Stimulated activated CD8-positive, alpha-beta memory T cell treated with anti-CD3 and anti-CD28 coated beads, Interleukin-2, amount 100 ng/mL, for 48 hours (primary cell): ENCODE measurements at regions not wholly inside any gene's neighbourhood (a gene's known extent, or its start where the extent isn't known, plus 50 kb on each side); places are given as distances from the start of the nearest gene placed in this dataset.
A peak's percentile ranks its signal among the peaks of the same experiment; 100 is the strongest.
"Not testable (repeated sequence)": the region's sequence is repeated elsewhere in the genome, so short reads cannot be mapped to it uniquely, and the experiment has no call there.

Experiments used
- DNase-seq, 2 donors: peaks; one replicate each; pipeline ENCODE4 v3.0.0-alpha.2; 2020; ENCODE audit warnings: low read depth in 2 of 2

DNA sequence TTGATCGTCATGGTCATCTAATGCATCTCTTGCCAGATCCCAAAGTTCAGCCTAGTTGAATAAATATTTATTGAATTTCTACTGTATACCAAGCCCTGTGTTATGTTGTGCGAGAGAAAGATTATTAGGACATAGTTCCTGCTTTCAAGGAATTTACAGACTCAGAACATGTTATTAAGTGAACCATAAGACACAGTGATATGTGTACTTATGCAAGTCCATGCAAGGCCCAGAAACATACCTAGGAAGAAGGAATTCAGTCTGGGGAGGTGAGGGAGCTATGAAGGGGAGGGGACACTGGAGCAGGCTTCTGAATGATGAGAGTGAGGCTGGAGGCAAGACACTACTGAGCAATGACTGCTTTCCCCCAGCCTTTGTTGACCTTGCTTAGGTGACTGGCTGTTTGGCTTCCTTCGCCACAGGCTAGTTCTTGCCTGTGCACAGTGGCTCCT, 81.4 kb downstream of the ACAA2 start:
- DNase-seq: no peak

DNA sequence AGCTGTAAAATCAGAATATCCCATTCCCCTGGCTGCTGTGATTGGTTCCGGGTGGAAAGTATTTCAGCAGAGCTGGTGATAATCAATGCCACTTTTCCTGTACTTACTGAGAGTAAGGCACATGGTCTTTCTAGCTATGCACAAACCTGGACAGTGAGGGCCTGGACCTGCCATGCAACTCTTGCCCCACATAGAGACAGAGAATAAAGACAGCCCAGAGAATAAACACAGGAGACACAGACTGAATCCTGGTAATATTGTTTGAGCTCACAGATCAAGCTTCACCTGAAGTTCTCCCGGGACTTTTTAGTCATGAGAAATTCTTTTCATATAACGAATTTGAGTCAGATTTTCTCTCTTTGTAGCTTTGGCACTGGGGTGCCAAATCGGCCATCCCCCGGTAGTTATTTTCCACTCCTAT, 81.9 kb downstream of the ACAA2 start:
- DNase-seq: no peak

- no peak for DNase-seq
These were observed 82.4 kb downstream of the ACAA2 start for GRCh38 chr18:49730951-49731391.

GRCh38 chr18:49728542-49728941, 84.8 kb downstream of the ACAA2 start:
- DNase-seq: peak; percentile 17 to 43

GRCh38 chr18:49727816-49728215, 85.5 kb downstream of the ACAA2 start:
- DNase-seq: no peak

DNA sequence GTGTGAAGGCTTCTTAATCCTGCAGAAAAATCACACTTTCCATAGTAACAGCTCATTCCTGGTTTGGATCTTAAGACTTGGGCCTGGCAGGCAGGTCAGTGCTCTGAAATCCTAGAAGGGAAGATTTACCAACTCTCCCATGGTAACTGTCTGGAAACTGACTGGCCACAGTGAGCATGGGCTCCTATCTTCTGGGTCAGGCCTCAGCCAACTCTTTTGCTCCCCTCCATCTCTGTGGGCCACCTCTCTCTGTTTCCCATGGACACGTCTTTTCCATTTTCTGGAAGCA, 86.7 kb downstream of the ACAA2 start:
- no peak for DNase-seq

- DNase-seq: no peak
These were observed 87.3 kb downstream of the ACAA2 start for GRCh38 chr18:49725809-49726674.

- DNase-seq: peak in 1 of 2 donors; percentile 20
These were observed 89.6 kb downstream of the ACAA2 start for GRCh38 chr18:49723648-49724180.

DNA sequence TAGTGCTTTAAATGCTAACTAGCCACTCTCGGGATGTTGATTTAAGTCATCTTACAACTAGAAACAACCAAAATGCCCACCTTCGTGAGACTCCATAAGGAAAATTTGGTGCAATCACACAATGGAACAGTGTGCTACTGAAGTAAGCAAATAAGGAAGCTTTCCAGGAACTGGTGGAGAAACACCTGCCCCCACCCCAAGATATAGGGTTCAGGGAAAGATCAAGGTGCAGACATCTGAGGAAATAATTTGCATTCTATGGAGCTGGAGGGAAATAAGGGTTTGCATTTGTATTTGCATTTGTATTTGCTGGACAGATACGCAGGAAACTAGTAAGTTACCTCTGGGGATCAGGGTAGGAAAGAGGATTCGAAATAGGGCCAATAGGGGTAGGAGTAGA, 90.9 kb downstream of the ACAA2 start:
- no peak for DNase-seq

DNA sequence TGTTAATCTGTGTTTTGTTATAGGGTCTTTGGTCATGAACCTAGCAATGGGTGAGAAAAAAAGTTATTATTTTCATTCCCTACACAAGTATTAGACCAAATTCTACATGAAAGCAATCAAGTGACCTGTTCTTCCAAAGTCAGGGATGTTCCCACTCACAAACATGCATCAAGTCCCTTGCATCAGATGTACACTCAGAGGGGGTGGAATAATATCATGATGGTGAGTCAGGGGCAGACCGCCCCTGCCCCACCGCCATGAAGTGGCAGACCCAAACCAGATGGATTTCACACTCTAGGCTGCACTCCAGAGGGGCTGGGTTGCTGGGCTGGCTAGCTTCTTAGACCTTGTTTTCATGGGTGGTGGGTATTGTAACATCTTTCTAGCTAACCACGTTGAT, 91.4 kb downstream of the ACAA2 start:
- DNase-seq: no peak

DNA sequence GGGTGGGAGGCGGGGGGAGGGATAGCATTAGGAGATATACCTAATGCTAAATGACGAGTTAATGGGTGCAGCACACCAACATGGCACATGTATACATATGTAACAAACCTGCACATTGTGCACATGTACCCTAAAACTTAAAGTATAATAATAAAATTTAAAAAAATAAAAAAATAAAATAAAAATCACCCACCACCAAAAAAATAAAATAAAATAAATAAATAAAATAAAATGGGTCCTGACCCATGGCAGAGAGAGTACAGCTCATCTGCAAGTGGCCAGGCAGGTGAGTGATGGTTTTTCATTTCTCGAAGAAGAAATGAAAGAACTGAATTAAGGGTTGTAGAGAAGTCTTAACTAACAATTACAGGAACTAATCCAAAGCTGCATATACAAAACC, 92.4 kb downstream of the ACAA2 start:
- DNase-seq: not testable (repeated sequence)

DNA sequence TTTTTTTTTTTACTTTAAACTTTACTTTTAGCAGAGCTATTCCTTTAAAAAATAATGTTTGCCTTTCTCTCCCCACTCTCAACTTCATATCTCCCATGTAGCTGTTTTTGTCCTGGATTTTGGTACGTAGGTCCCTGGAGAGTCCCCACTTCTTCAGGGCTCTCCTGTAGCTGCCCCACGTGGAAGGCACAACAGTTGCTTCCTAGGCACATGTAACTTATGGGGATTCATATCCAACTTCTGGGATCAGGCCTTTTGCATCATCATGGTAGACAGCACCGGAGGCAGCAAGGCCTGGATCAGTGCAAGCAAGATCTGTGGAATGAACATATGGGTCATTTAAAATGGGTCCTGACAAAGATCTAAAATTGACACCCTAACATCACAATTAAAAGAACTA, 95.7 kb downstream of the ACAA2 start:
- DNase-seq: no peak

GRCh38 chr18:49716035-49716434, 97.3 kb downstream of the ACAA2 start:
- no peak for DNase-seq

GRCh38 chr18:49709347-49709690, 104.0 kb downstream of the ACAA2 start:
- DNase-seq: no peak

GRCh38 chr18:49708662-49709346, 104.5 kb downstream of the ACAA2 start:
- DNase-seq: no peak

DNA sequence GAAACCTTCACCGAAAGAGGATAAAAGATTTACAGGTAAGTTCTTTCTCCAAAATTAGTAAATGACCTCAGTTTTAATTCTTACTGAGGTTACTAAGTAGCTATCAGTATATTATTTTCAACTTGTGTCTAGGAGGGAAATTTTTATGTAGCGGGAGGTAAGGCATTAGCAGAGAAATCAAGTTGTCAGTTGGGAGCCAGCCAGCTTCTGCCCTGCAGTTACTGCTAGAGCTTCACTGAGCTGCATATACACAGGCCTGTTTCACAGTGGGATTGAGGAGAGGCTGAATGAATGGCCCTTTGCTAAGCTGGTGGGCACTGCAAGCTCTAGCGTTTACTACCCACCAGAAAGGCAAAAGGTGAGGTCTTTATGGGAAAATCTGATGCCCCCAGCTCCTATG, 105.7 kb downstream of the ACAA2 start:
- DNase-seq: no peak

DNA sequence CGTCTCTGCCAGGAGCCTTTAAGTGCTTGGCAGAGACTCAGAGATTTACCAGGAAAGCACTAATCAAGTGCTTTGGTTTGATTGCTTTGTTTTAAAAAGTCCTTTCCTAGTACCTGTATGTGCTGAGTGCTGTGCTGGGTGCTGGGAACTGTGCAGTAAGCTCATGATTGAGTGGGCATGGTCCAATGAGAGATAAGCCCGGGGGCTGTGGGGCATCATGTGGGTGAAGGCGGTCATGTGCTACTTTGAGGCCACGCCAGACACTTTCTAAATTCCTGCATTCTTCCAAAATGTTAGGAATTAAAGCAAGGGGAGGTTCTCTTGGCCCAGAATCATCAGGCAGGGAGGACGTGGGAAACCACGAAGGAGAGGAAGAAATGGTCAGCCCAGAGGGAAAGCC, 109.0 kb downstream of the ACAA2 start:
- no peak for DNase-seq

GRCh38 chr18:49701190-49701589, 112.1 kb downstream of the ACAA2 start:
- no peak for DNase-seq

DNA sequence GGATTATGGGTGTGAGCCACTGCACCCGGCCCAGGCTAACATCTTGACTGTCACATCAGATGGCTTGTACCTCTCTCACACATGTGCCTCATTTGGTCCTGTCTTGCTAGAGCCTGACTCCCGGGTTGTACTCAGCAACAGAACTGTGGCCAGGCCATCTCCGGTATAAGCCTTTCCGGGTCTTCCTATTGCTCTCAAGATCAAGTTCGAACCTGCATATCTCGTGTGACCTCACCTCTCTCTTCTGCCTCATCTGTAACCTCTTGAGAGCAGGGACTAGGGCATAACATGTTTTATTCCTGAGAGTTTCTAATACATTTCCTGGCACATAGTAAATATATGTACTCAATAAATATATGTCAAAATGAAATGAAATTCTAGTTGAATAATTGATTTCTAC, 114.0 kb downstream of the ACAA2 start:
- no peak for DNase-seq

- DNase-seq: no peak
These were observed 114.8 kb downstream of the ACAA2 start for GRCh38 chr18:49698525-49699025.

DNA sequence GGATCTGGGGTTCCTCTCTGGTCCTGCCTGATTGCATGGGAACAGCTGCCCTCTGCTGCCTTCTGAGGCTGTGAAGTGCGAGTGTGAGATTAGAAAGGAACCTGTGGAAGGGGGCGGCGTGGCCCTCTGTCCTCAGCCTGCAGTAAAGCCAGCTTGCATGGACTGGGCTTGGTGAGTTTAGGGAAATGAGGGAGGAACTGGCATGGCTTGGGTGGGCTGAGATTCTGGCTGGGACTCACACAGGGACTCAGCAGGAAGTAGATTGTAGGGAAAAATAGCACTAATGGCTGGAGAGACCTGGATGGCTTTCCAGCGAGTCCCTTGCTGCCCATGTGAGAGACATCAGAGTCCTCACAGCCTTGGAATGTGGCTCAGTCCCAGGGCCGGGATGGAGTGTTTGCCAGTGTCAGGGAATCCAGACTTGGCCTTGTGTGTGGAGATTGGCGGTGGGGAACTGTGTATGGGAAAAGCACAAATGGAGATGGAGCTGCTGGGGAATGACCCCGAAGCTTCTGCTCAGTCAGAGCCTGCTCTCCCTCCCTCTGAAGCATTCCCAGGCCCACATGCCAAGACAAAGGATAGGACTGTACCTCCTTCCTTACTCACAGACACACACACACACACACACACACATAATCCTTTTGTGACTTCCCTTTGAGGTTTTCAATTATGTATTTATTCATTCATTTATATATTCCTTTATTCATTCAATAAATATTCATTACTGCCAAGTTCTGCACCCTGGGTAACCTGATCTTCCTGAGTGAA, 115.4 kb downstream of the ACAA2 start:
- DNase-seq: no peak

GRCh38 chr18:49697049-49697448, 116.3 kb downstream of the ACAA2 start:
- DNase-seq: no peak
